Stomach (tissue), 8 donors: ENCODE measurements at regions not wholly inside any gene's neighbourhood (a gene's known extent, or its start where the extent isn't known, plus 50 kb on each side); places are given as distances from the start of the nearest gene placed in this dataset.

Source experiments
- DNase-seq, 2 donors: peaks; one replicate each; pipeline versions ENCODE4 v3.0.0 to v3.0.0-alpha.2; 2013 to 2019
- H3K27ac ChIP-seq, 5 donors: fragments of 200-600 bp in 4 of 5; sonication (generic) in 4 of 5; one replicate each; pipeline ENCODE4 v1.5.1; 2013 to 2019; ENCODE audit warnings: mild to moderate bottlenecking in 1 of 5, moderate library complexity in 1 of 5
- H3K27me3 ChIP-seq, 3 donors: fragments of 200-600 bp; sonication (generic); one replicate each; pipeline ENCODE4 v1.5.1; 2017 to 2019; ENCODE audit warnings: mixed run types in 1 of 3
- H3K36me3 ChIP-seq, 4 donors: fragments of 200-600 bp; sonication (generic); 1 replicate in 3 of 4; 2 replicates in 1 of 4; pipeline ENCODE4 v1.5.1; 2016 to 2019
- H3K4me1 ChIP-seq, 4 donors: fragments of 200-600 bp; sonication (generic); one replicate each; pipeline ENCODE4 v1.5.1; 2016 to 2019
- H3K4me3 ChIP-seq, 4 donors: fragments of 200-600 bp; sonication (generic) in 3 of 4; one replicate each; pipeline ENCODE4 v1.5.1; 2016 to 2019; ENCODE audit warnings: mild to moderate bottlenecking in 1 of 4
- H3K9me3 ChIP-seq, 4 donors: fragments of 200-600 bp; sonication (generic); one replicate each; pipeline ENCODE4 v1.5.1; 2016 to 2019
- EP300 ChIP-seq: sonication (generic); formaldehyde crosslinking; IDR thresholded peaks from one replicate; pipeline ENCODE4 v1.6.1; 2017; ENCODE audit warnings: antibody characterized with exemption
- POLR2A ChIP-seq, 4 donors: fragments of 450-650 bp; IDR thresholded peaks; one replicate each; pipeline ENCODE4 v1.6.1; 2016; ENCODE audit warnings: antibody characterized with exemption in 4 of 4, control low read depth in 2 of 4, mild to moderate bottlenecking in 1 of 4, moderate library complexity in 1 of 4
- POLR2AphosphoS5 ChIP-seq, 3 donors: sonication (generic); formaldehyde crosslinking; IDR thresholded peaks; one replicate each; pipeline ENCODE4 v1.6.1; 2016; ENCODE audit warnings: antibody characterized with exemption in 3 of 3
- WGBS, 5 donors: extraction: QIAGEN DNeasy Blood & Tissue Kit in 3 of 5; methylation state at CpG; one replicate each; pipeline versions ENCODE4 v1.1.5 to v1.1.7; 2013 to 2018; 5-methylcytosine and 5-hydroxymethylcytosine counted together
- intact Hi-C: fragments of 100-400 bp; cut with DNase I; formaldehyde crosslinking; loops from one replicate; pipeline ENCODE4 v1.15.1; 2023; ENCODE audit warnings: low total_unique reads
- TF ChIP-seq, protein P1 (sequence below), 7 experiments: fragments of 450-650 bp in 4 of 7; fragments of 200-600 bp in 3 of 7; sonication (generic) in 3 of 7; IDR thresholded peaks; one replicate each; pipeline ENCODE4 v1.5.1; 2016 to 2019; ENCODE audit warnings: antibody characterized with exemption in 7 of 7, control low read depth in 2 of 7, mild to moderate bottlenecking in 1 of 7
- donor health status: healthy with polysubstance abuse.
- donor health status: Bipolar disorder and iron deficiency.
- donor health status: healthy.

DNA sequence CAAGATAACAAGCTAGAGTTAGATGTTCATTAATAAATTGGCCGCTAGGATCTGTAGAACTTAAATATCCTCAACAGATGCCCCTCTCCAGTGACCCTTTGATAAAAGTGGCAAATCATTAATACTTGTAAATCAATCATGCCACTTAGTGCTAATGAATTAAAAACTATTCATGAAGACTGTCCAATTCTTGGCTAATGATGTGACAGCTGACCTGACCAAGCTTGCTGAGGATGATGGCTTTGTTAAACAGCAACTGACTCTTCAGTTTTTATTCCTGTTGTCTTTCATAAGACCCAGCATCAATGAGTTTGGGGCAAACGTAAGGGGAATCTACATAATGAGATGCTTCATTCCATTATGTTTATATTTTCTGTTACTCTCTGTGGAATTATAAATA lies 396.8 kb upstream of the NMUR2 start:
- H3K9me3 ChIP-seq: no peaks in the 10 kb centered on the region
- H3K27me3 ChIP-seq: no peaks in the 10 kb centered on the region
- no peaks in the 10 kb centered on the region for H3K36me3 ChIP-seq
- no peaks in the 10 kb centered on the region for H3K4me1 ChIP-seq
- no peak for DNase-seq
- intact Hi-C loops: no loop called here
- no peak for TF ChIP-seq POLR2A (IDR thresholded peaks at IDR 0.05)
- TF ChIP-seq, protein P1, sequence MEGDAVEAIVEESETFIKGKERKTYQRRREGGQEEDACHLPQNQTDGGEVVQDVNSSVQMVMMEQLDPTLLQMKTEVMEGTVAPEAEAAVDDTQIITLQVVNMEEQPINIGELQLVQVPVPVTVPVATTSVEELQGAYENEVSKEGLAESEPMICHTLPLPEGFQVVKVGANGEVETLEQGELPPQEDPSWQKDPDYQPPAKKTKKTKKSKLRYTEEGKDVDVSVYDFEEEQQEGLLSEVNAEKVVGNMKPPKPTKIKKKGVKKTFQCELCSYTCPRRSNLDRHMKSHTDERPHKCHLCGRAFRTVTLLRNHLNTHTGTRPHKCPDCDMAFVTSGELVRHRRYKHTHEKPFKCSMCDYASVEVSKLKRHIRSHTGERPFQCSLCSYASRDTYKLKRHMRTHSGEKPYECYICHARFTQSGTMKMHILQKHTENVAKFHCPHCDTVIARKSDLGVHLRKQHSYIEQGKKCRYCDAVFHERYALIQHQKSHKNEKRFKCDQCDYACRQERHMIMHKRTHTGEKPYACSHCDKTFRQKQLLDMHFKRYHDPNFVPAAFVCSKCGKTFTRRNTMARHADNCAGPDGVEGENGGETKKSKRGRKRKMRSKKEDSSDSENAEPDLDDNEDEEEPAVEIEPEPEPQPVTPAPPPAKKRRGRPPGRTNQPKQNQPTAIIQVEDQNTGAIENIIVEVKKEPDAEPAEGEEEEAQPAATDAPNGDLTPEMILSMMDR (IDR thresholded peaks at IDR 0.05): no peak
- no peak for TF ChIP-seq EP300
- no peak for TF ChIP-seq POLR2AphosphoS5 (IDR thresholded peaks at IDR 0.05)
- H3K27ac ChIP-seq: no peak overlapping the region
- 62 to 74% (median 65%) methylated on average over 2 of the region's 2 CpGs for WGBS, 5 donors
- no peak overlapping the region for H3K4me3 ChIP-seq

DNA sequence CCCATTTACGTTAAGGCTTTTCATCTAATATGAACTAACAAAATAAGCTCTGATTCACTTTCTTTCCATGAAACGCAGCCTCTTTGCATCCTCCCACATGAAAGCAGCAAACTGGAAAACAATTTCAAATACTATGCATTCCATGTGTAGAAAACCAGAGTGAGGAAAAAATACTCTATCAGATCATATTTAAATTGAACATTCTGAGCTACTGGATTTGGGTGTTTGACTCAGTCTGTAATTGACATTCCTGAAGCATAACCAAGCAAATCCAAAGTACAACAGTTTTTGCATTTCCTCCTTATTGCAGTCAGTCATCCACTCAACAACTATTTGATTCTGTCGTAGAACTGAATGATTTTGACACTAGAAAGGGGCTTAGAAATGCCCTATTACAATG lies 399.1 kb upstream of the NMUR2 start:
- Histone ChIP-seq H3K9me3 (no peaks in the 10 kb centered on the region), H3K27ac (no peak overlapping the region), H3K36me3 (no peaks in the 10 kb centered on the region), H3K27me3 (no peaks in the 10 kb centered on the region), H3K4me1 (no peaks in the 10 kb centered on the region), H3K4me3 (no peak overlapping the region)
- no peak for DNase-seq
- TF ChIP-seq EP300 (no peak), POLR2A (IDR thresholded peaks at IDR 0.05) (no peak), POLR2AphosphoS5 (IDR thresholded peaks at IDR 0.05) (no peak)
- TF ChIP-seq, protein P1 (IDR thresholded peaks at IDR 0.05): no peak
- intact Hi-C loops: no loop called here
- 62 to 86% (median 80%) methylated on average over 3 of the region's 3 CpGs for WGBS, 5 donors

- H3K27me3 ChIP-seq: no peaks in the 10 kb centered on the region
- H3K4me3 ChIP-seq: no peak overlapping the region
- intact Hi-C loops: no loop called here
- 79 to 88% (median 84%) methylated on average over 5 of the region's 5 CpGs for WGBS, 5 donors
- TF ChIP-seq POLR2A (IDR thresholded peaks at IDR 0.05) (no peak), EP300 (no peak), POLR2AphosphoS5 (IDR thresholded peaks at IDR 0.05) (no peak)
- TF ChIP-seq, protein P1 (IDR thresholded peaks at IDR 0.05): no peak
- H3K36me3 ChIP-seq: no peaks in the 10 kb centered on the region
- peaks cover 0 to 4% (median 0%) of the 10 kb centered on the region in 4 donors for H3K9me3 ChIP-seq
- H3K27ac ChIP-seq: no peak overlapping the region
- no peak for DNase-seq
- H3K4me1 ChIP-seq: no peaks in the 10 kb centered on the region
Measured at GRCh38 chr5:152811988-152812387, 406.9 kb upstream of the NMUR2 start.

GRCh38 chr5:152813526-152813925 lies 408.4 kb upstream of the NMUR2 start:
- Histone ChIP-seq H3K27me3 (no peaks in the 10 kb centered on the region), H3K27ac (no peak overlapping the region), H3K4me3 (no peak overlapping the region), H3K36me3 (no peaks in the 10 kb centered on the region), H3K4me1 (no peaks in the 10 kb centered on the region), H3K9me3 (peaks cover 0 to 4% (median 0%) of the 10 kb centered on the region in 4 donors)
- intact Hi-C loops: no loop called here
- WGBS, 5 donors: 67 to 76% (median 72%) methylated on average over 6 of the region's 6 CpGs
- peak in 1 of 2 donors; percentile 8 for DNase-seq
- TF ChIP-seq EP300: no peak
- no peak for TF ChIP-seq POLR2A (IDR thresholded peaks at IDR 0.05)
- TF ChIP-seq, protein P1 (IDR thresholded peaks at IDR 0.05): no peak
- no peak for TF ChIP-seq POLR2AphosphoS5 (IDR thresholded peaks at IDR 0.05)
